Hepatocyte (in vitro differentiated cells): ENCODE measurements at regions not wholly inside any gene's neighbourhood (a gene's known extent, or its start where the extent isn't known, plus 50 kb on each side); places are given as distances from the start of the nearest gene placed in this dataset.

Experiments used
- EZH2 ChIP-seq: fragments of 200-600 bp; sonication (generic); IDR thresholded peaks from 2 replicates; pipeline ENCODE4 v1.6.1; 2016; ENCODE audit warnings: antibody characterized with exemption, mild to moderate bottlenecking, borderline replicate concordance
- EZH2phosphoT487 ChIP-seq: fragments of 200-600 bp; sonication (generic); IDR thresholded peaks from one replicate; pipeline ENCODE4 v1.6.1; 2018; ENCODE audit warnings: antibody characterized with exemption, mild to moderate bottlenecking, low read depth, moderate library complexity; ENCODE audit not compliant: unreplicated experiment, severe bottlenecking
- TF ChIP-seq, protein P1 (sequence below): fragments of 200-600 bp; sonication (generic); IDR thresholded peaks from 2 replicates; pipeline ENCODE4 v1.5.1; 2016; ENCODE audit warnings: antibody characterized with exemption, mild to moderate bottlenecking; ENCODE audit not compliant: poor library complexity

DNA sequence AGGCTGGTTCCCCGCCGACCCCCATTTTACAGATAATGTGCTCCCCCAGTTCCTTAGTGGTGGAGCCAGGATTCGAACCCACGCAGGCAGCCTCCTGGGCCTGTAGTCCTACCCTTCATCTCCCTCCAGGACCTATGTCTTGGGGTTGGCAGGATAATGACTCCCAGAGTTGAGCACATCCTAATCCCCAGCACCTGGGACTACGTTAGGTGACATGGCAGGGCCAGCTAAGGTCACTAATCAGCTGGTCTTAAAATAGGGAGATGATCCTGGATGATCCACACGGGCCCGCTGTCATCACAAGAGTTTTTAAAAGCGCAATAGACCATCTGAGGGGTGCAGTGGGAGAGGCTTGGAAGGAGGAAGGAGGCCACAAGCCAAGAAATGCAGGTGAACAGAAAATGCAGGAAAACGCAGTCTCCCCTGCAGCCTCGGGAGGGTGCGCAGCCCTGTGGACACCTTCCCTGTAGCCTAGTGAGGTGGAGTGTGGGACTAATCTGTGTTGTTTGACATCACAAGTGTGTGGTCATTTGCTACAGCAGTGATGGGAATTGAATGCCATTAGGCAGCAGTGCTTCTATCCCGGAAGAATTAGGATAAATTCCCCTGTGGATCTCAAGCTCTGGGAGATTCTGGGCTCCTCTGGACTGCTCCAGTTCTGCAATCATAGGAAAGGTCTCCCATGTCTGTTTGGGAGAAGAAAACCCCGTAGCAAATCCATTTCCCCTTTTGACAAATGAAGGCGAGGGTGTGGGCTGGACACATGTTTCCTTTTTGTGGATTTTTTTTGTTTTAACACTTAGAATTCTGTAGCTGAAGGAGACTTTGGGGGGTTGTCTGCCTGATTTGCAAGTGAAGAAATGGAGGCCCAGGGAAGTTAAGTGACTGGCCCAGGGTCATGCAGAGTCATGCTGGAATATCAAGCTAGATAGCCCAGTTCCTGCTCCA lies 297.7 kb downstream of the SEC14L1 start:
- TF ChIP-seq, protein P1, sequence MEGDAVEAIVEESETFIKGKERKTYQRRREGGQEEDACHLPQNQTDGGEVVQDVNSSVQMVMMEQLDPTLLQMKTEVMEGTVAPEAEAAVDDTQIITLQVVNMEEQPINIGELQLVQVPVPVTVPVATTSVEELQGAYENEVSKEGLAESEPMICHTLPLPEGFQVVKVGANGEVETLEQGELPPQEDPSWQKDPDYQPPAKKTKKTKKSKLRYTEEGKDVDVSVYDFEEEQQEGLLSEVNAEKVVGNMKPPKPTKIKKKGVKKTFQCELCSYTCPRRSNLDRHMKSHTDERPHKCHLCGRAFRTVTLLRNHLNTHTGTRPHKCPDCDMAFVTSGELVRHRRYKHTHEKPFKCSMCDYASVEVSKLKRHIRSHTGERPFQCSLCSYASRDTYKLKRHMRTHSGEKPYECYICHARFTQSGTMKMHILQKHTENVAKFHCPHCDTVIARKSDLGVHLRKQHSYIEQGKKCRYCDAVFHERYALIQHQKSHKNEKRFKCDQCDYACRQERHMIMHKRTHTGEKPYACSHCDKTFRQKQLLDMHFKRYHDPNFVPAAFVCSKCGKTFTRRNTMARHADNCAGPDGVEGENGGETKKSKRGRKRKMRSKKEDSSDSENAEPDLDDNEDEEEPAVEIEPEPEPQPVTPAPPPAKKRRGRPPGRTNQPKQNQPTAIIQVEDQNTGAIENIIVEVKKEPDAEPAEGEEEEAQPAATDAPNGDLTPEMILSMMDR = no peak
- TF ChIP-seq EZH2phosphoT487 (no peak), EZH2 (no peak)
